ENCODE measurements at regions not wholly inside any gene's neighbourhood (a gene's known extent, or its start where the extent isn't known, plus 50 kb on each side); places are given as distances from the start of the nearest gene placed in this dataset.

- no peak for DNase-seq (ENCODE audit: low read depth, low spot score)
- no peak overlapping the region for H3K27ac ChIP-seq
Measured at GRCh38 chr9:107721705-107722245, 232.2 kb upstream of the KLF4 start.

GRCh38 chr9:107720501-107720900, 230.9 kb upstream of the KLF4 start:
- DNase-seq (ENCODE audit: low read depth, low spot score) = no peak
- no peak overlapping the region for H3K27ac ChIP-seq

GRCh38 chr9:107717529-107718314, 228.2 kb upstream of the KLF4 start:
- no peak overlapping the region for H3K27ac ChIP-seq
- DNase-seq (ENCODE audit: low read depth, low spot score) = no peak

- no peak overlapping the region for H3K27ac ChIP-seq
Measured at GRCh38 chr9:107715740-107716139, 226.2 kb upstream of the KLF4 start.

GRCh38 chr9:107713470-107713869, 223.9 kb upstream of the KLF4 start:
- DNase-seq (ENCODE audit: low read depth, low spot score) = no peak
- no peak overlapping the region for H3K27ac ChIP-seq

More at GRCh38 chr9:107715740-107716139, 226.2 kb upstream of the KLF4 start:
- DNase-seq (ENCODE audit: low read depth, low spot score) = no peak

- H3K27ac ChIP-seq = peak overlapping the region; percentile 84
- peak; percentile 80 for DNase-seq (ENCODE audit: low read depth, low spot score)
Measured at GRCh38 chr9:107712390-107712789, 222.8 kb upstream of the KLF4 start.

GRCh38 chr9:107711542-107711941, 222.0 kb upstream of the KLF4 start:
- peak; percentile 64 for DNase-seq (ENCODE audit: low read depth, low spot score)
- peak overlapping the region; percentile 84 for H3K27ac ChIP-seq

GRCh38 chr9:107710953-107711352, 221.4 kb upstream of the KLF4 start:
- peak overlapping the region; percentile 84 for H3K27ac ChIP-seq
- no peak for DNase-seq (ENCODE audit: low read depth, low spot score)

GRCh38 chr9:107710546-107710945, 221.0 kb upstream of the KLF4 start:
- DNase-seq (ENCODE audit: low read depth, low spot score) = no peak
- H3K27ac ChIP-seq = peak overlapping the region; percentile 84

GRCh38 chr9:107708791-107709190, 219.2 kb upstream of the KLF4 start:
- no peak for DNase-seq (ENCODE audit: low read depth, low spot score)
- H3K27ac ChIP-seq = no peak overlapping the region

GRCh38 chr9:107707915-107708441, 218.4 kb upstream of the KLF4 start:
- H3K27ac ChIP-seq = no peak overlapping the region
- DNase-seq (ENCODE audit: low read depth, low spot score) = no peak

GRCh38 chr9:107707428-107707837, 217.9 kb upstream of the KLF4 start:
- DNase-seq (ENCODE audit: low read depth, low spot score) = no peak
- no peak overlapping the region for H3K27ac ChIP-seq

GRCh38 chr9:107706701-107707427, 217.3 kb upstream of the KLF4 start:
- DNase-seq (ENCODE audit: low read depth, low spot score) = no peak
- H3K27ac ChIP-seq = no peak overlapping the region

GRCh38 chr9:107705521-107705920, 216.0 kb upstream of the KLF4 start:
- H3K27ac ChIP-seq = no peak overlapping the region
- DNase-seq (ENCODE audit: low read depth, low spot score) = no peak

- DNase-seq (ENCODE audit: low read depth, low spot score) = no peak
- no peak overlapping the region for H3K27ac ChIP-seq
Measured at GRCh38 chr9:107704774-107705173, 215.2 kb upstream of the KLF4 start.

GRCh38 chr9:107703651-107704050, 214.1 kb upstream of the KLF4 start:
- H3K27ac ChIP-seq = no peak overlapping the region
- no peak for DNase-seq (ENCODE audit: low read depth, low spot score)

GRCh38 chr9:107700847-107701246, 211.3 kb upstream of the KLF4 start:
- DNase-seq (ENCODE audit: low read depth, low spot score) = no peak
- H3K27ac ChIP-seq = no peak overlapping the region

- no peak for DNase-seq (ENCODE audit: low read depth, low spot score)
Measured at GRCh38 chr9:107699231-107699630, 209.7 kb upstream of the KLF4 start.

GRCh38 chr9:107698779-107699178, 209.2 kb upstream of the KLF4 start:
- no peak overlapping the region for H3K27ac ChIP-seq
- no peak for DNase-seq (ENCODE audit: low read depth, low spot score)

More at GRCh38 chr9:107699231-107699630, 209.7 kb upstream of the KLF4 start:
- no peak overlapping the region for H3K27ac ChIP-seq

GRCh38 chr9:107696302-107696701, 206.7 kb upstream of the KLF4 start:
- DNase-seq (ENCODE audit: low read depth, low spot score) = no peak
- H3K27ac ChIP-seq = no peak overlapping the region

- no peak for DNase-seq (ENCODE audit: low read depth, low spot score)
Measured at GRCh38 chr9:107694390-107694789, 204.8 kb upstream of the KLF4 start.

More at GRCh38 chr9:107694390-107694789, 204.8 kb upstream of the KLF4 start:
- H3K27ac ChIP-seq = no peak overlapping the region

Data from epithelial cell of prostate (primary cell).